Body of pancreas (tissue), 4 donors: ENCODE measurements at regions not wholly inside any gene's neighbourhood (a gene's known extent, or its start where the extent isn't known, plus 50 kb on each side); places are given as distances from the start of the nearest gene placed in this dataset.

Experiments
- POLR2A ChIP-seq, 3 donors: fragments of 450-650 bp; IDR thresholded peaks; one replicate each; pipeline ENCODE4 v1.6.1; 2016; ENCODE audit warnings: antibody characterized with exemption in 3 of 3, mild to moderate bottlenecking in 2 of 3
- TF ChIP-seq, protein P1 (sequence below), 7 experiments: fragments of 450-650 bp in 4 of 7; fragments of 200-600 bp in 3 of 7; sonication (generic) in 3 of 7; IDR thresholded peaks; one replicate each; pipeline ENCODE4 v1.5.1; 2016 to 2019; ENCODE audit warnings: antibody characterized with exemption in 7 of 7

DNA sequence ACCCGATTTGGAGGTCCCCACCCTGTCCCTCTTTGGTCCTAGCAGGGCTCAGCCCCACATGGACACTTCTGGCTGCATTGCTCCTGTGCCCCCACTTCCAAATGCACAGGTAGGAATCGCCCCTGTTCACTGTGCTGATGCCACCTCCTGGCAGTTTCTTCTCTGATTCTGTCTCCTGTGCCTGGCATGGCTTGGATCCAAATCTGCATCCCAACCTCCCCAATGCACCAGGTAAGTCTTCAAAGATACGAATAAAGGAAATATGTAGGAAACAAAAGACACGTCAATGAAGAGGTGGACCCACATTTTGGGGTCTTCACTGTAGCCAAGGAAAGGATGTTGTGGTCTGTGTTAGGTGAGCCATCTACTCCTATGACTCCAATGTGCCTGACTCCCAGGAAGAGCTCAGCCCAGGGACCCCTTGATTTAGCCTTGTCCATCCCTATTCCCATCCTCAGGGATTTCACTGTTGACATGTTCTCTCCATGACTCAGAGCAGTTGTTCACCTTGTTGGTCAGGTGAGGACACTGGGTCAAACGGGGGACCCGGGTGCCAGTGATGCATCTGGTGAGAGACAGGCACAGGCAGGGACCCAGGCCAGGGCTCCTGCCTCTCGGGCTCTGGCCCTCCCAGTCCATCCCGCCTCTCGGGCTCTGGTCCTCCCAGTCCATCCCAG is 341.8 kb downstream of the CXCL12 start:
- TF ChIP-seq, protein P1, sequence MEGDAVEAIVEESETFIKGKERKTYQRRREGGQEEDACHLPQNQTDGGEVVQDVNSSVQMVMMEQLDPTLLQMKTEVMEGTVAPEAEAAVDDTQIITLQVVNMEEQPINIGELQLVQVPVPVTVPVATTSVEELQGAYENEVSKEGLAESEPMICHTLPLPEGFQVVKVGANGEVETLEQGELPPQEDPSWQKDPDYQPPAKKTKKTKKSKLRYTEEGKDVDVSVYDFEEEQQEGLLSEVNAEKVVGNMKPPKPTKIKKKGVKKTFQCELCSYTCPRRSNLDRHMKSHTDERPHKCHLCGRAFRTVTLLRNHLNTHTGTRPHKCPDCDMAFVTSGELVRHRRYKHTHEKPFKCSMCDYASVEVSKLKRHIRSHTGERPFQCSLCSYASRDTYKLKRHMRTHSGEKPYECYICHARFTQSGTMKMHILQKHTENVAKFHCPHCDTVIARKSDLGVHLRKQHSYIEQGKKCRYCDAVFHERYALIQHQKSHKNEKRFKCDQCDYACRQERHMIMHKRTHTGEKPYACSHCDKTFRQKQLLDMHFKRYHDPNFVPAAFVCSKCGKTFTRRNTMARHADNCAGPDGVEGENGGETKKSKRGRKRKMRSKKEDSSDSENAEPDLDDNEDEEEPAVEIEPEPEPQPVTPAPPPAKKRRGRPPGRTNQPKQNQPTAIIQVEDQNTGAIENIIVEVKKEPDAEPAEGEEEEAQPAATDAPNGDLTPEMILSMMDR (IDR thresholded peaks at IDR 0.05), result no peak
- TF ChIP-seq POLR2A (IDR thresholded peaks at IDR 0.05), result no peak
